Parathyroid adenoma (tissue), 2 donors: ENCODE measurements at regions not wholly inside any gene's neighbourhood (a gene's known extent, or its start where the extent isn't known, plus 50 kb on each side); places are given as distances from the start of the nearest gene placed in this dataset.
"Not testable (repeated sequence)": the region's sequence is repeated elsewhere in the genome, so short reads cannot be mapped to it uniquely, and the experiment has no call there.

ENCODE experiments used
- H2AFZ ChIP-seq: fragments of 300-600 bp; sonication (generic); one replicate; pipeline ENCODE4 v1.7.0; 2017; ENCODE audit warnings: antibody characterized with exemption, mild to moderate bottlenecking
- H3K27ac ChIP-seq: fragments of 300-600 bp; sonication (generic); one replicate; pipeline ENCODE4 v1.7.0; 2017
- H3K27me3 ChIP-seq: fragments of 300-600 bp; sonication (generic); one replicate; pipeline ENCODE4 v1.7.0; 2017; ENCODE audit warnings: low read length; ENCODE audit not compliant: control insufficient read depth, insufficient read depth
- H3K36me3 ChIP-seq: fragments of 300-600 bp; sonication (generic); one replicate; pipeline ENCODE4 v1.7.0; 2017; ENCODE audit warnings: low read length; ENCODE audit not compliant: control insufficient read depth, insufficient read depth
- H3K4me1 ChIP-seq: fragments of 300-600 bp; sonication (generic); one replicate; pipeline ENCODE4 v1.7.0; 2017; ENCODE audit warnings: control low read depth
- H3K4me2 ChIP-seq: fragments of 300-600 bp; sonication (generic); one replicate; pipeline ENCODE4 v1.7.0; 2017; ENCODE audit warnings: low read length
- H3K4me3 ChIP-seq: fragments of 300-600 bp; sonication (generic); one replicate; pipeline ENCODE4 v1.7.0; 2017; ENCODE audit warnings: low read depth, low read length
- H3K79me2 ChIP-seq: fragments of 300-600 bp; sonication (generic); one replicate; pipeline ENCODE4 v1.7.0; 2017; ENCODE audit warnings: control low read depth
- H3K9ac ChIP-seq: fragments of 300-600 bp; sonication (generic); one replicate; pipeline ENCODE4 v1.7.0; 2017; ENCODE audit warnings: mild to moderate bottlenecking
- H3K9me3 ChIP-seq: fragments of 300-600 bp; sonication (generic); one replicate; pipeline ENCODE4 v1.7.0; 2017; ENCODE audit warnings: low read length; ENCODE audit not compliant: control insufficient read depth
- CTCF ChIP-seq: fragments of 300-600 bp; sonication (generic); IDR thresholded peaks from one replicate; pipeline ENCODE4 v1.7.0; 2017; ENCODE audit warnings: antibody characterized with exemption, mild to moderate bottlenecking
- donor health status: primary hyperparathyroidism.

GRCh38 chr10:31213959-31214358, 105.1 kb upstream of the ZEB1 start:
- no peak overlapping the region for H3K27ac ChIP-seq

GRCh38 chr10:31215052-31215451, 104.0 kb upstream of the ZEB1 start:
- Histone ChIP-seq H3K4me2 (no peak overlapping the region), H3K27ac (no peak overlapping the region), H3K79me2 (no peaks in the 10 kb centered on the region), H3K4me1 (no peaks in the 10 kb centered on the region), H3K36me3 (no peaks in the 10 kb centered on the region), H3K4me3 (no peak overlapping the region), H2AFZ (no peak overlapping the region), H3K27me3 (no peaks in the 10 kb centered on the region), H3K9me3 (no peaks in the 10 kb centered on the region), H3K9ac (no peak overlapping the region)
- no peak for TF ChIP-seq CTCF

More at GRCh38 chr10:31213959-31214358, 105.1 kb upstream of the ZEB1 start:
- Histone ChIP-seq H3K27me3 (no peaks in the 10 kb centered on the region), H3K4me1 (no peaks in the 10 kb centered on the region), H3K9ac (no peak overlapping the region), H3K79me2 (no peaks in the 10 kb centered on the region), H2AFZ (no peak overlapping the region), H3K36me3 (no peaks in the 10 kb centered on the region), H3K4me2 (no peak overlapping the region), H3K9me3 (no peaks in the 10 kb centered on the region), H3K4me3 (no peak overlapping the region)
- no peak for TF ChIP-seq CTCF

- Histone ChIP-seq H3K79me2 (no peaks in the 10 kb centered on the region), H2AFZ (no peak overlapping the region), H3K9ac (no peak overlapping the region), H3K4me3 (no peak overlapping the region), H3K36me3 (no peaks in the 10 kb centered on the region), H3K27ac (no peak overlapping the region), H3K9me3 (no peaks in the 10 kb centered on the region), H3K4me2 (no peak overlapping the region), H3K4me1 (no peaks in the 10 kb centered on the region), H3K27me3 (no peaks in the 10 kb centered on the region)
- no peak for TF ChIP-seq CTCF
These were observed 99.7 kb upstream of the ZEB1 start for GRCh38 chr10:31219306-31219705.

DNA sequence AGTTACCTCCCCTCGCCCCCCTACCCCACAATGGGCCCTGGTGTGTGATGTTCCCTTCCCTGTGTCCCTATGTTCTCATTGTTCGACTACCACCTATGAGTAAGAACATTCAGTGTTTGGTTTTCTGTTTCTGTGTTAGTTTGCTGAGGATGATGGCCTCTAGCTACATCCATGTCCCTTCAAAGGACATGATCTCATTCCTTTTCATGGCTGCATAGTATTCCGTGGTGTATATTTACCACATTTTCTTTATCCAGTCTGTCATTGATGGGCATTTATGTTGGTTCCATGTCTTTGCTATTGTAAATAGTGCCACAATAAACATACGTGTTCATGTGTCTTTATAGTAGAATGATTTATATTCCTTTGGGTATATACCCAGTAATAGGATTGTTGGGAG, 90.2 kb upstream of the ZEB1 start:
- not testable (repeated sequence) for H3K4me1 ChIP-seq, H2AFZ ChIP-seq, H3K27me3 ChIP-seq, H3K9me3 ChIP-seq, H3K79me2 ChIP-seq, H3K27ac ChIP-seq, H3K36me3 ChIP-seq, H3K9ac ChIP-seq, H3K4me2 ChIP-seq, H3K4me3 ChIP-seq

DNA sequence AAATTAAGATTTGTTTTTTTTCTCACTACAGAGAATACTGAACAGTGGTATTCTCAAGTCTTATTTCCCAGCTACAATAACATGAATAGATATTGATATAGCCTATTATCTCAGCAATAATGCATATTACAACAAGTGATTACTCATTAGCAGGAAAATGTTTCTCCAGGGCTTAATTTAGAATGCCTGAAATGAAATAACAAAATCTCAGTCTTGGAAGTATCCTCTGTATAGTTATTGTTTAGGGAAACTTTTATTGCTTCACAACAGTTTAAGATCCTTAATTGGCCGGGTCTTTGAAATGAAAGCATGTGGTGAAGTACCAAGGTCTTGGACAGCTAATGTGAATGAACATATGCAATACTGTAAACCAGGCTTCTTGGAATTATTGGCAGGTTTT, 79.1 kb upstream of the ZEB1 start:
- no peak overlapping the region for H3K4me2 ChIP-seq
- no peaks in the 10 kb centered on the region for H3K9me3 ChIP-seq
- H3K36me3 ChIP-seq, result no peaks in the 10 kb centered on the region
- no peaks in the 10 kb centered on the region for H3K27me3 ChIP-seq
- H3K4me3 ChIP-seq, result no peak overlapping the region
- no peaks in the 10 kb centered on the region for H3K79me2 ChIP-seq
- H3K4me1 ChIP-seq, result no peaks in the 10 kb centered on the region
- H3K27ac ChIP-seq, result no peak overlapping the region
- no peak overlapping the region for H2AFZ ChIP-seq
- no peak for TF ChIP-seq CTCF
- H3K9ac ChIP-seq, result no peak overlapping the region
